Activated T-cell treated with anti-CD3 and anti-CD28 coated beads, Interleukin-2, amount 50 U/mL, for 48 hours (primary cell): ENCODE measurements at regions not wholly inside any gene's neighbourhood (a gene's known extent, or its start where the extent isn't known, plus 50 kb on each side); places are given as distances from the start of the nearest gene placed in this dataset.
"Not testable (repeated sequence)": the region's sequence is repeated elsewhere in the genome, so short reads cannot be mapped to it uniquely, and the experiment has no call there.

ENCODE experiments used
- DNase-seq, 2 experiments: peaks; one replicate each; pipeline ENCODE4 v3.0.0-alpha.2; 2020

GRCh38 chr3:110494728-110495127 is 576.9 kb upstream of the NECTIN3 start:
- DNase-seq, result no peak

GRCh38 chr3:110495201-110495927 is 576.3 kb upstream of the NECTIN3 start:
- DNase-seq, result no peak

- DNase-seq, result no peak
Observed at GRCh38 chr3:110504401-110504800, 567.2 kb upstream of the NECTIN3 start.

- DNase-seq, result no peak
Observed at GRCh38 chr3:110504901-110505300, 566.7 kb upstream of the NECTIN3 start.

- DNase-seq, result no peak
Observed at GRCh38 chr3:110506890-110507289, 564.7 kb upstream of the NECTIN3 start.

GRCh38 chr3:110507570-110507969 is 564.0 kb upstream of the NECTIN3 start:
- not testable (repeated sequence) for DNase-seq

GRCh38 chr3:110512961-110513360 is 558.7 kb upstream of the NECTIN3 start:
- no peak for DNase-seq

GRCh38 chr3:110518031-110518430 is 553.6 kb upstream of the NECTIN3 start:
- DNase-seq, result no peak

GRCh38 chr3:110519071-110519470 is 552.5 kb upstream of the NECTIN3 start:
- no peak for DNase-seq

- DNase-seq, result no peak
Observed at GRCh38 chr3:110521019-110521418, 550.6 kb upstream of the NECTIN3 start.

- DNase-seq, result not testable (repeated sequence)
Observed at GRCh38 chr3:110525558-110526064, 546.0 kb upstream of the NECTIN3 start.

- DNase-seq, result no peak
Observed at GRCh38 chr3:110526777-110527727, 544.6 kb upstream of the NECTIN3 start.

- no peak for DNase-seq
Observed at GRCh38 chr3:110528305-110529121, 543.1 kb upstream of the NECTIN3 start.

GRCh38 chr3:110530902-110531301 is 540.7 kb upstream of the NECTIN3 start:
- no peak for DNase-seq

GRCh38 chr3:110533089-110533488 is 538.5 kb upstream of the NECTIN3 start:
- no peak for DNase-seq

- DNase-seq, result no peak
Observed at GRCh38 chr3:110542552-110543150, 529.0 kb upstream of the NECTIN3 start.

GRCh38 chr3:110544730-110545129 is 526.9 kb upstream of the NECTIN3 start:
- DNase-seq, result no peak

- DNase-seq, result no peak
Observed at GRCh38 chr3:110550511-110550910, 521.1 kb upstream of the NECTIN3 start.

GRCh38 chr3:110562621-110563020 is 509.0 kb upstream of the NECTIN3 start:
- DNase-seq, result no peak

- no peak for DNase-seq
Observed at GRCh38 chr3:110564674-110565073, 506.9 kb upstream of the NECTIN3 start.

GRCh38 chr3:110567029-110567428 is 504.6 kb upstream of the NECTIN3 start:
- DNase-seq, result no peak

- no peak for DNase-seq
Observed at GRCh38 chr3:110568246-110568645, 503.4 kb upstream of the NECTIN3 start.
